ENCODE measurements at regions not wholly inside any gene's neighbourhood (a gene's known extent, or its start where the extent isn't known, plus 50 kb on each side); places are given as distances from the start of the nearest gene placed in this dataset.
A peak's percentile ranks its signal among the peaks of the same experiment; 100 is the strongest.
"Not testable (repeated sequence)": the region's sequence is repeated elsewhere in the genome, so short reads cannot be mapped to it uniquely, and the experiment has no call there.

GRCh38 chr1:157312082-157312812, 174.1 kb upstream of the ETV3 start:
- no peaks in the 10 kb centered on the region for H3K9me3 ChIP-seq (ENCODE audit: low read depth, low read length, poor library complexity, severe bottlenecking)
- H3K36me3 ChIP-seq (ENCODE audit: insufficient read depth, low read length, poor library complexity, severe bottlenecking): no peaks in the 10 kb centered on the region
- no peaks in the 10 kb centered on the region for H3K4me1 ChIP-seq (ENCODE audit: insufficient read depth, low read length, poor library complexity, severe bottlenecking)
- BruUV-seq (replicated peaks): no TSS peak
- H3K27ac ChIP-seq (ENCODE audit: low read depth, low read length, poor library complexity, severe bottlenecking): no peak overlapping the region
- ChIA-PET CTCF (no interaction called here), POLR2A (ENCODE audit: low non-redundant PET) (interaction anchor here (0.6 kb wide), 1 partner anchor 174 kb away, joined by 4 read pairs; no protein-coding TSS in a partner anchor)
- H3K4me3 ChIP-seq (ENCODE audit: low read depth, low read length, poor library complexity, severe bottlenecking): no peak overlapping the region
- DNase-seq (ENCODE audit: low spot score): peak; percentile 3
- TF ChIP-seq CTCF (conservative IDR thresholded peaks at IDR 0.05; ENCODE audit: low read depth, low read length) (no peak), EZH2 (IDR thresholded peaks at IDR 0.05; ENCODE audit: borderline replicate concordance, low read depth, low read length, poor library complexity, severe bottlenecking) (no peak)
- intact Hi-C loops (cut with micrococcal nuclease; ENCODE audit: unreplicated experiment): loop anchor here (5.0 kb wide), 1 partner anchor 180 kb away; no protein-coding TSS in a partner anchor
- peaks cover 42% of the 10 kb centered on the region for H3K27me3 ChIP-seq (replicated peaks; ENCODE audit: insufficient read depth, low read depth, low read length, poor library complexity)

- CTCF ChIA-PET: no interaction called here
- Histone ChIP-seq H3K27me3 (replicated peaks; ENCODE audit: insufficient read depth, low read depth, low read length, poor library complexity) (peaks cover 48% of the 10 kb centered on the region), H3K27ac (ENCODE audit: low read depth, low read length, poor library complexity, severe bottlenecking) (no peak overlapping the region), H3K9me3 (ENCODE audit: low read depth, low read length, poor library complexity, severe bottlenecking) (no peaks in the 10 kb centered on the region), H3K36me3 (ENCODE audit: insufficient read depth, low read length, poor library complexity, severe bottlenecking) (no peaks in the 10 kb centered on the region), H3K4me1 (ENCODE audit: insufficient read depth, low read length, poor library complexity, severe bottlenecking) (no peaks in the 10 kb centered on the region), H3K4me3 (ENCODE audit: low read depth, low read length, poor library complexity, severe bottlenecking) (no peak overlapping the region)
- no peak for DNase-seq (ENCODE audit: low spot score)
- intact Hi-C loops (cut with micrococcal nuclease; ENCODE audit: unreplicated experiment): loop anchor here (5.0 kb wide), 1 partner anchor 181 kb away; no protein-coding TSS in a partner anchor
- BruUV-seq (replicated peaks): no TSS peak
- TF ChIP-seq CTCF (conservative IDR thresholded peaks at IDR 0.05; ENCODE audit: low read depth, low read length) (no peak), EZH2 (IDR thresholded peaks at IDR 0.05; ENCODE audit: borderline replicate concordance, low read depth, low read length, poor library complexity, severe bottlenecking) (no peak)
- POLR2A ChIA-PET (ENCODE audit: low non-redundant PET): no interaction called here
Measured at GRCh38 chr1:157311730-157312081, 173.5 kb upstream of the ETV3 start.

GRCh38 chr1:157310805-157311729, 172.9 kb upstream of the ETV3 start:
- H3K27ac ChIP-seq (ENCODE audit: low read depth, low read length, poor library complexity, severe bottlenecking); CTCF ChIA-PET; H3K36me3 ChIP-seq (ENCODE audit: insufficient read depth, low read length, poor library complexity, severe bottlenecking); BruUV-seq (replicated peaks); POLR2A ChIA-PET (ENCODE audit: low non-redundant PET); H3K9me3 ChIP-seq (ENCODE audit: low read depth, low read length, poor library complexity, severe bottlenecking); H3K4me3 ChIP-seq (ENCODE audit: low read depth, low read length, poor library complexity, severe bottlenecking); H3K4me1 ChIP-seq (ENCODE audit: insufficient read depth, low read length, poor library complexity, severe bottlenecking): not testable (repeated sequence)
- peaks cover 51% of the 10 kb centered on the region for H3K27me3 ChIP-seq (replicated peaks; ENCODE audit: insufficient read depth, low read depth, low read length, poor library complexity)
- peak; percentile 47 for TF ChIP-seq CTCF (conservative IDR thresholded peaks at IDR 0.05; ENCODE audit: low read depth, low read length)
- DNase-seq (ENCODE audit: low spot score): peak; percentile 62
- intact Hi-C loops (cut with micrococcal nuclease; ENCODE audit: unreplicated experiment): loop anchor here (5.0 kb wide), 1 partner anchor 181 kb away; no protein-coding TSS in a partner anchor
